HG03135 (cell line): ENCODE measurements at regions not wholly inside any gene's neighbourhood (a gene's known extent, or its start where the extent isn't known, plus 50 kb on each side); places are given as distances from the start of the nearest gene placed in this dataset.
A peak's percentile ranks its signal among the peaks of the same experiment; 100 is the strongest.

Source experiments
- ATAC-seq: cut with Tn5 transposase; IDR thresholded peaks from one replicate; pipeline ENCODE4 v1.9.1; 2021; ENCODE audit warnings: mild to moderate bottlenecking, moderate library complexity; ENCODE audit not compliant: unreplicated experiment

GRCh38 chr11:16685914-16686313, 52.5 kb upstream of the C11orf58 start:
- no peak for ATAC-seq

- no peak for ATAC-seq
Observed at GRCh38 chr11:16678466-16679116, 59.9 kb upstream of the C11orf58 start.

GRCh38 chr11:16669799-16670415, 68.5 kb upstream of the C11orf58 start:
- ATAC-seq: no peak

- ATAC-seq: no peak
Observed at GRCh38 chr11:16632295-16633200, 105.9 kb upstream of the C11orf58 start.

GRCh38 chr11:16630651-16631050, 107.8 kb upstream of the C11orf58 start:
- no peak for ATAC-seq

- no peak for ATAC-seq
Observed at GRCh38 chr11:16618431-16618830, 120.0 kb upstream of the C11orf58 start.

GRCh38 chr11:16615480-16615879, 123.0 kb upstream of the C11orf58 start:
- ATAC-seq: no peak

- peak; percentile 99 for ATAC-seq
Observed at GRCh38 chr11:16613512-16614381, 124.7 kb upstream of the C11orf58 start.

- ATAC-seq: no peak
Observed at GRCh38 chr11:16613262-16613511, 125.3 kb upstream of the C11orf58 start.

- ATAC-seq: no peak
Observed at GRCh38 chr11:16612566-16613261, 125.7 kb upstream of the C11orf58 start.

- ATAC-seq: no peak
Observed at GRCh38 chr11:16611926-16612565, 126.4 kb upstream of the C11orf58 start.

GRCh38 chr11:16611401-16611921, 127.0 kb upstream of the C11orf58 start:
- ATAC-seq: no peak

- no peak for ATAC-seq
Observed at GRCh38 chr11:16610738-16611388, 127.6 kb upstream of the C11orf58 start.

- no peak for ATAC-seq
Observed at GRCh38 chr11:16610213-16610737, 128.2 kb upstream of the C11orf58 start.

GRCh38 chr11:16609769-16610168, 128.7 kb upstream of the C11orf58 start:
- ATAC-seq: no peak

GRCh38 chr11:16607675-16608644, 130.5 kb upstream of the C11orf58 start:
- no peak for ATAC-seq

GRCh38 chr11:16606784-16607674, 131.4 kb upstream of the C11orf58 start:
- ATAC-seq: no peak
